IPS-15b (cell line): ENCODE measurements at regions not wholly inside any gene's neighbourhood (a gene's known extent, or its start where the extent isn't known, plus 50 kb on each side); places are given as distances from the start of the nearest gene placed in this dataset.
"Not testable (repeated sequence)": the region's sequence is repeated elsewhere in the genome, so short reads cannot be mapped to it uniquely, and the experiment has no call there.

ENCODE experiments used
- H3K27me3 ChIP-seq: one replicate; pipeline ENCODE4 v1.6.1; 2013; ENCODE audit warnings: low read length; ENCODE audit not compliant: control insufficient read depth, insufficient read depth
- H3K36me3 ChIP-seq: one replicate; pipeline ENCODE4 v1.6.1; 2013; ENCODE audit warnings: low read length; ENCODE audit not compliant: control insufficient read depth, insufficient read depth
- H3K4me1 ChIP-seq: one replicate; pipeline ENCODE4 v1.6.1; 2013; ENCODE audit warnings: mild to moderate bottlenecking, low read length; ENCODE audit not compliant: control insufficient read depth, insufficient read depth
- H3K4me3 ChIP-seq: one replicate; pipeline ENCODE4 v1.5.1; 2013; ENCODE audit warnings: low read depth, low read length
- H3K9ac ChIP-seq: one replicate; pipeline ENCODE4 v1.6.1; 2013; ENCODE audit warnings: low read depth, mild to moderate bottlenecking, low read length
- H3K9me3 ChIP-seq: one replicate; pipeline ENCODE4 v1.6.1; 2013; ENCODE audit warnings: mild to moderate bottlenecking, low read length; ENCODE audit not compliant: control insufficient read depth, insufficient read depth

DNA sequence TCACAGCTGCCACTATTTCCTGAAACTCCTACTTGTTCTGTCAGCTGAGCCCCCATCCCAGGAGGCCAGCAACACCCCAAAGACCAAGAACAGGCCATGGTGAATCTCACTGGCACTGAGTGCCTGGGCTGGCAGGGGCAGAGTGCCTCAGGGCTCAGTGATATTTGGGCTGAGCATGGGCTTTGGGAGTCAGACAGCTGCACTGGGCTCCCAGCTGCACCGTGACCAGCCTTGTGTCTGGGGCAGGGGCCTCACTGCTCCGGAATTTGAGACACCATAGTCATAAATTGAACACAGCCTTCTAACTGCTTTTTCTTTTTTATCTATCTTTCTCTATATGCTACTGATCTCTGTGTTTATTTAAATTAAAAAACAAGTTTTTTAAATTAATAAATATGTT is 1744.2 kb downstream of the TP53TG3F start:
- Histone ChIP-seq H3K27me3 (no peaks in the 10 kb centered on the region), H3K4me3 (no peak overlapping the region), H3K4me1 (no peaks in the 10 kb centered on the region), H3K36me3 (no peaks in the 10 kb centered on the region), H3K9me3 (peaks cover 28% of the 10 kb centered on the region), H3K9ac (no peak overlapping the region)

DNA sequence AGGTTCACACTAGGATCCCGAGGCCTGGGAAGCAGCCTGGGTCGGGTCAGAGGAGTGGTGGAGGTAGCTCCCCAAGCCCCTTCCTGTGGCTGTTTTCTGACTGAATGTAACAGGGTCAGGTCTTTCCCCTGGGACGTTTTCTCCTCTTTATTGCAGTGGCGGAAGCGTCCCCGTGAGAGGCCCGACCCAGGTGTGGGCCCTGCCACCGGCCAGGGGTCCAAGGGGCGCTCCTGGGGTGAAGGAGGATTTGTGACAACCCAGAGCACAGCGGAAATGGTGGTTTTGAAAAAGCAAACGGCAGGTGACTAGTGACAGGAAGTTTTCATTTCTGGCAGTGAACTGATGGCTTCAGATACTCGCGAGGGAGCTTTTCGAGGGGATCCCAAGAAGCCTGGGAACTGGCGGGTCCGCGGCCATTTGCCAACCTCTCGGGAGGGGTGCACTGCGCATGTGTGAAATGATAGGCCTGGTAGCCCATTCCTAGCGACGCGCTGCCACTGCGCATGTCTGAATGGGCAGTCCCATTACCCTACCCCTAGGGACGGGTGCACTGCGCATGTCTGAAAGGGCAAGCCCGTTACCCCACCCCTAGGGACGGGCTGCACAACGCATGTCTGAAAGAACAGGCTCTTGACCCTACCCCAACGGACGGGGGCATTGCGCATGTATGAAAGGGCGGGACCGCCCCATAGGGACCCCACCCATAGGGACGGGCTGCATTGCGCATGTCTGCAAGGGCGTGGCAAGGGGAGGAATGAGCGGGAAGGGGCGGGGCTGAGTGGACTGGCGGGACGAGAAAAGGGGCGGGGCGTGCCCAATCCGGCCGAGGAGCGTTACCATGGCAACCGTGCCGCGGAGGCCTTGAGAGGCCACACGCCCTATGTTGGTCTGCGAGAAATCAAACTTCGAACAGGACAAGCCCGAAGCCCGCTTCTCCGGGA is 1747.9 kb downstream of the TP53TG3F start:
- H3K9me3 ChIP-seq: peaks cover 21% of the 10 kb centered on the region
- no peak overlapping the region for H3K4me3 ChIP-seq
- no peak overlapping the region for H3K9ac ChIP-seq
- H3K27me3 ChIP-seq: no peaks in the 10 kb centered on the region
- no peaks in the 10 kb centered on the region for H3K4me1 ChIP-seq
- no peaks in the 10 kb centered on the region for H3K36me3 ChIP-seq

DNA sequence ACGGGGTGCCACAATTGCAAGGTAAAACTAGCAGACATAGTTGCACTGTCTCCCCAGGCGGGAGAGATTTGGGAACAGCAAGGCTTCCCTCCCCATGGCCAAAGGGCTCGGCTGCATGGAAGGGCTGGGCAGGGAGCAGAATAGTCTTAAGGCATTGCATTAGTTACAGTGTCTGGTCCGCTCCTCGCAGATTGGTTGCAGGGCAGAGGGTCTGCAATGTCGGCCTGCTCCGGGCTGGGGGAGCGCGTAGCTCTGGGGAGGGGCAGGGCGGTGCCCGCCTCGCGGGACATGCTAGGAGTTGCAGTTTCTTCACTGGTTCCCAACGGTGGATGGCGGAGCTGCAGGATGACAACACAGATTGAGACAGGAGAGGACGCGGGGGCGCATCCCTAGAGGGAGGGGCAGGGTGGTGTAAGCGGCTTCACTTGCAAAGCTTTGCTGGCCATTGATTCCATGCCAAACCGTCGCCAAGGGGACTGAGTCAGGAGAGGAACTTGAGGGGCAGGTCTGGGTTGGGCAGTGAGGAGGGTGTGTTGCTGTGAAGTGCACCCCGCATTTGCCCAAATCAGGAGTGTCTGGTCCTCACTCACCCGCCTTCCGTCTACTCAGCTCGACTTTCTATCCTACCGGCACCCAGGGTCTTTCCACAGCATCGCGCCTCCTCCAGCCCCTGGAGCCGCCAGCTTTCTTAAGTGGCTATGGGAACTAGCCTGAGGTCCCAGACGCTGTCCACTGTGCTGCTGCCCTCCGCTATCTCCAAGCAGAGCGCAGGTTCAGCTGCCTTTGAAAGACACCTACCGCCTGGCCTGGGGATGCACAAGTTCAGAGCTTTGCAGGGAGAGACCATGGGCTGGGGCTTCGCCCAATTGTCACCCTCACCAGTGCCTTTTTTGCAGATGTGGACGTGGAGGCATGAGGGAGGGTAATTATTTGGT is 1748.9 kb downstream of the TP53TG3F start:
- Histone ChIP-seq H3K36me3 (no peaks in the 10 kb centered on the region), H3K4me3 (no peak overlapping the region), H3K9me3 (peaks cover 16% of the 10 kb centered on the region), H3K4me1 (no peaks in the 10 kb centered on the region), H3K27me3 (no peaks in the 10 kb centered on the region), H3K9ac (no peak overlapping the region)

DNA sequence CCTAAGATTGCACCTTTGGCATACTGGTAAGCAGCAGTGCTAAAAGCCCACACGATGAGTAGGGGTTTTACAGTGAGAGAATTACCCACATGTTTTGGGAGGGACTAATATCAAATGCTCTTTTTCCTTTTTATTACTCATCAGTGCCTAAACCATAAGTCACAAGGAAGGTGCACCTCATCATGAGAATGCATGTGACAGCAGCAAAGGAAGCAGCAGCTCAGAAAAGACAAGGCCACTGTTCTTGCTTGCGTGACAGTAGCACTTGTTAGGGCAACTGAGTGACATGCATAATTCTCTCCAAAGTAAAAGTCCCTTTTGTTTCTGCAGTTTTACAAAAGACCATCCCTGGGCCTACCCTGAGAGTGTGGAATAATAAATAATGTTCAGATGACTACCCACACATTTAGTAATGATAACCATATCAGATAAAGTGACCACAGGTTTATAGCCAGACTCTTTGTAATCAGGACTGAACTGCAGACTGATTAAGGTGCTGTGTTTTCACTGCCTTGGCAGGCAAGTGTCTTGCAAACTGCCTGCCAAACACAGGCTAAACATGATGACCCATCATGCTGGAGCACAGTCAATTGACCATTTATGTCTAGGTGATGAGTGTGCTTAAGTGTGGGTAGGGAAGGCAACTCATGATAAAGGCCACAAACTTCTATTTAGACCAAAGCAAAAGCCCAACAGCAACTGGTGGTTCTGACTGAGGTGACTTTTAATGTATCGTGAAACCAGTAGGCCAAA is 1751.4 kb downstream of the TP53TG3F start:
- no peaks in the 10 kb centered on the region for H3K36me3 ChIP-seq
- H3K4me1 ChIP-seq: no peaks in the 10 kb centered on the region
- H3K4me3 ChIP-seq: no peak overlapping the region
- no peaks in the 10 kb centered on the region for H3K27me3 ChIP-seq
- peaks cover 13% of the 10 kb centered on the region for H3K9me3 ChIP-seq
- H3K9ac ChIP-seq: no peak overlapping the region

DNA sequence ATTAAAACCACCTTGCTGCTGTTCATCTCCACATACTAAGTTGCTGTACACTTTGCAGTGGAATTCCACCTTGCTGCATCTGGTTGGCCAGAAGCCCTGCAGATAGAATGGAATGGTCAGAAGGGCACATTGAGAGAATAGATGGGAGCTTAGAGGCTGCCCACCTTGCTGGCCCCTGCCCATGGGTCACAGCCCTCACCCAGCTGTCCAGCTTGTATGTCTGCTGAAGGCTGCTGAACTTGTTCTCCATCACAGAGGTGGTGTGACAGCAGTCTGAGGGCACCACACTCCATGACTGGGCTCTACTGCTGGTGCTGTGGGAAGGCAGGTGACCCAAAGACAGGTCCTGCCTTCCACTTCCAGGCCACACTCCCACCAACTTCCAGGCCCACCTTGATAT is 1755.4 kb downstream of the TP53TG3F start:
- Histone ChIP-seq H3K9me3 (peaks cover 7% of the 10 kb centered on the region), H3K27me3 (no peaks in the 10 kb centered on the region), H3K9ac (no peak overlapping the region), H3K4me1 (no peaks in the 10 kb centered on the region), H3K4me3 (no peak overlapping the region), H3K36me3 (no peaks in the 10 kb centered on the region)

DNA sequence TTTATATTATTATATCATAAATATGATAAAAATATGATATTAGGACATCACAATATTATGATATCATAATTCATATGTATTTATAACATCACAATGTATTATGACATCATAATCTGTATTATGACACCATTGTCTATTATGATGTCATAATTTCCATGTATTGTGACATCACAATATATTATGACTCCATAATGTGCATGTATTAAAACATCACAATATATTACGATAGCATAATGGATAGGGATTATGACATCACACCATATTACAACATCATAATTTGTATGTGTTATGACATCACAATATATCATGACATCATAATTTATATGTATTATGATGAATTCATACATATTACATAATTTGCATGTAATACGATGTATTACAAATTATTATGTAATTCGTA is 1755.9 kb downstream of the TP53TG3F start:
- Histone ChIP-seq H3K27me3 (no peaks in the 10 kb centered on the region), H3K4me1 (no peaks in the 10 kb centered on the region), H3K36me3 (no peaks in the 10 kb centered on the region), H3K4me3 (no peak overlapping the region), H3K9me3 (peaks cover 7% of the 10 kb centered on the region), H3K9ac (no peak overlapping the region)

DNA sequence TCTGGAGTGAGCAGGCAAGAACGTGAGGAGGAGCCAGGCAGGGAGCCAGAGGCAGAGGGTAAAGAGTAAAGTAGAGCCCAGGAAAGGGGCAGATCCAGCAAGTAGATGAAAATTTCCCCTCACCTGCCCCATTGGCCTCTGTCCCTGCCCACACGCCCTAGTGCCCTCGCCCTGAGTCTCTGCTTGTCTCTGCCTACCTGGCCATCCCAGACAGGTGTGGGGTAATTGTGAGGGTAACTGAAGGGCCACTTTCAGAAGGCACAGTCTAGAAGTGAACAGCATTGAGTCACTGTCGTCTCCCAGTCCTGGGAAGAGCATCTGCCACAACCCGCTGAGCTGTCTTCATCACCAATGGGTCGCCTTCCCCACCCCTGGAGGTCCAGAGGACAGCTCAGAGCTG is 1756.8 kb downstream of the TP53TG3F start:
- not testable (repeated sequence) for H3K9me3 ChIP-seq, H3K4me3 ChIP-seq, H3K9ac ChIP-seq, H3K27me3 ChIP-seq, H3K4me1 ChIP-seq, H3K36me3 ChIP-seq

GRCh38 chr16:35221482-35222185 is 1762.2 kb downstream of the TP53TG3F start:
- H3K9me3 ChIP-seq: peaks cover 7% of the 10 kb centered on the region
- no peak overlapping the region for H3K9ac ChIP-seq
- no peak overlapping the region for H3K4me3 ChIP-seq
- no peaks in the 10 kb centered on the region for H3K36me3 ChIP-seq
- no peaks in the 10 kb centered on the region for H3K4me1 ChIP-seq
- H3K27me3 ChIP-seq: no peaks in the 10 kb centered on the region

- H3K27me3 ChIP-seq: no peaks in the 10 kb centered on the region
- no peak overlapping the region for H3K9ac ChIP-seq
- H3K36me3 ChIP-seq: no peaks in the 10 kb centered on the region
- peaks cover 58% of the 10 kb centered on the region for H3K9me3 ChIP-seq
- H3K4me3 ChIP-seq: no peak overlapping the region
- no peaks in the 10 kb centered on the region for H3K4me1 ChIP-seq
These were observed 1775.3 kb downstream of the TP53TG3F start for GRCh38 chr16:35234679-35235078.

DNA sequence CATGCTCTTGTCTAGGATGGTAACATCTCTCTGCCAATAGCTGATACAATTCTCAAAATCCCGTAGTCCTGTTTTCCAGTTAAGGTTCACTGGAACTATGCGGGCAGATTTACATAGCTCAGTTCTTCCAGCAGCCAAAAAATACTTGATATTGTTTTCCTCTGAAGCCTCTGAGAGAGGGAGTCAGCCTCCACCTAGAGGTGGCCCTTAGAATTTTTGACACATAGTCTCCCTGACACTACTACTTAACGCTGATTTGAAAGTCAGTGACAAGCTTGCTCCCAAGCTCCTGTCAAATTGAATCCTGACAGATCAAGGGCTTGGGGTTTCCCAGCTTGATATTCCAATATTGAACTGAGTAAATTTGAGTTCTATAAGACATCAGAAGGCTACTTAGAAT is 1780.1 kb downstream of the TP53TG3F start:
- no peaks in the 10 kb centered on the region for H3K27me3 ChIP-seq
- H3K9ac ChIP-seq: no peak overlapping the region
- no peaks in the 10 kb centered on the region for H3K36me3 ChIP-seq
- no peak overlapping the region for H3K4me3 ChIP-seq
- peaks cover 42% of the 10 kb centered on the region for H3K9me3 ChIP-seq
- no peaks in the 10 kb centered on the region for H3K4me1 ChIP-seq

DNA sequence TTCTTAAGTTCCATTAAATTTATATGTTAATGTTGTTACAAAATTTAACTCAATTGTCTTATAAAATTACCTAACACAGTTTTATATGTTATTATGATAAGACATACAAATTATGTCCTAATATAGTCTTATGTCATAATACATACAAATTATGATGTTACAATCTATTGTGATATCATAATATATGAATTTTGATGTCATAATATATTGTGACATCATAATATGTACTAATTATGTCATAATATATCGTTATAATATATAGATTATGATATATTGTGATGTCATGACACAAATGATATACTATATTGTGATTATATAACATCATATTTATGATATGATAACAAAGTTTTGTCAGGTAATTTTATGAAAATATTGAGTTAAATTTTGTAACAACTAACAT is 1789.6 kb downstream of the TP53TG3F start:
- Histone ChIP-seq H3K9me3 (peaks cover 39% of the 10 kb centered on the region), H3K27me3 (no peaks in the 10 kb centered on the region), H3K9ac (no peak overlapping the region), H3K4me1 (no peaks in the 10 kb centered on the region), H3K4me3 (no peak overlapping the region), H3K36me3 (no peaks in the 10 kb centered on the region)
